ENCODE measurements at regions not wholly inside any gene's neighbourhood (a gene's known extent, or its start where the extent isn't known, plus 50 kb on each side); places are given as distances from the start of the nearest gene placed in this dataset.

- Histone ChIP-seq H3K4me3 (ENCODE audit: low read depth, low read length) (no peak overlapping the region), H3K27me3 (ENCODE audit: control insufficient read depth, insufficient read depth, low read length) (no peaks in the 10 kb centered on the region), H3K36me3 (ENCODE audit: control insufficient read depth, insufficient read depth, low read length) (no peaks in the 10 kb centered on the region)
- no peak for DNase-seq (ENCODE audit: low read depth)
- ChIA-PET CTCF (interaction anchor here (0.8 to 1.5 kb wide), 3 partner anchors 11 to 63 kb away, joined by 3 to 4 read pairs (median 4); no protein-coding TSS in a partner anchor), POLR2A (no interaction called here)
- no peak for TF ChIP-seq CTCF (IDR thresholded peaks at IDR 0.05; ENCODE audit: insufficient read depth, low read depth, low read length)
Measured at GRCh38 chr18:55845221-55845620, 257.2 kb upstream of the TCF4 start.

GRCh38 chr18:55844382-55844781 is 256.4 kb upstream of the TCF4 start:
- ChIA-PET CTCF (interaction anchor here (1.2 kb wide), 1 partner anchor 12 kb away, joined by 4 read pairs; no protein-coding TSS in a partner anchor), POLR2A (no interaction called here)
- DNase-seq (ENCODE audit: low read depth), result no peak
- H3K4me3 ChIP-seq (ENCODE audit: low read depth, low read length), result no peak overlapping the region
- no peaks in the 10 kb centered on the region for H3K36me3 ChIP-seq (ENCODE audit: control insufficient read depth, insufficient read depth, low read length)
- H3K27me3 ChIP-seq (ENCODE audit: control insufficient read depth, insufficient read depth, low read length), result no peaks in the 10 kb centered on the region
- TF ChIP-seq CTCF (IDR thresholded peaks at IDR 0.05; ENCODE audit: insufficient read depth, low read depth, low read length), result no peak

- CTCF ChIA-PET, result no interaction called here
- POLR2A ChIA-PET, result no interaction called here
- no peak for DNase-seq (ENCODE audit: low read depth)
Measured at GRCh38 chr18:55841314-55841713, 253.3 kb upstream of the TCF4 start.

GRCh38 chr18:55840601-55841170 is 252.7 kb upstream of the TCF4 start:
- TF ChIP-seq CTCF (IDR thresholded peaks at IDR 0.05; ENCODE audit: insufficient read depth, low read depth, low read length), result no peak
- DNase-seq (ENCODE audit: low read depth), result no peak
- Histone ChIP-seq H3K36me3 (ENCODE audit: control insufficient read depth, insufficient read depth, low read length) (no peaks in the 10 kb centered on the region), H3K4me3 (ENCODE audit: low read depth, low read length) (no peak overlapping the region), H3K27me3 (ENCODE audit: control insufficient read depth, insufficient read depth, low read length) (no peaks in the 10 kb centered on the region)
- POLR2A ChIA-PET, result no interaction called here
- CTCF ChIA-PET, result no interaction called here

More at GRCh38 chr18:55841314-55841713, 253.3 kb upstream of the TCF4 start:
- no peaks in the 10 kb centered on the region for H3K27me3 ChIP-seq (ENCODE audit: control insufficient read depth, insufficient read depth, low read length)
- H3K36me3 ChIP-seq (ENCODE audit: control insufficient read depth, insufficient read depth, low read length), result no peaks in the 10 kb centered on the region
- no peak for TF ChIP-seq CTCF (IDR thresholded peaks at IDR 0.05; ENCODE audit: insufficient read depth, low read depth, low read length)
- H3K4me3 ChIP-seq (ENCODE audit: low read depth, low read length), result no peak overlapping the region

- ChIA-PET POLR2A (no interaction called here), CTCF (no interaction called here)
- H3K27me3 ChIP-seq (ENCODE audit: control insufficient read depth, insufficient read depth, low read length), result no peaks in the 10 kb centered on the region
- no peak overlapping the region for H3K4me3 ChIP-seq (ENCODE audit: low read depth, low read length)
- TF ChIP-seq CTCF (IDR thresholded peaks at IDR 0.05; ENCODE audit: insufficient read depth, low read depth, low read length), result no peak
- DNase-seq (ENCODE audit: low read depth), result no peak
- H3K36me3 ChIP-seq (ENCODE audit: control insufficient read depth, insufficient read depth, low read length), result no peaks in the 10 kb centered on the region
Measured at GRCh38 chr18:55839343-55839742, 251.4 kb upstream of the TCF4 start.
